ENCODE measurements at regions not wholly inside any gene's neighbourhood (a gene's known extent, or its start where the extent isn't known, plus 50 kb on each side); places are given as distances from the start of the nearest gene placed in this dataset.

DNA sequence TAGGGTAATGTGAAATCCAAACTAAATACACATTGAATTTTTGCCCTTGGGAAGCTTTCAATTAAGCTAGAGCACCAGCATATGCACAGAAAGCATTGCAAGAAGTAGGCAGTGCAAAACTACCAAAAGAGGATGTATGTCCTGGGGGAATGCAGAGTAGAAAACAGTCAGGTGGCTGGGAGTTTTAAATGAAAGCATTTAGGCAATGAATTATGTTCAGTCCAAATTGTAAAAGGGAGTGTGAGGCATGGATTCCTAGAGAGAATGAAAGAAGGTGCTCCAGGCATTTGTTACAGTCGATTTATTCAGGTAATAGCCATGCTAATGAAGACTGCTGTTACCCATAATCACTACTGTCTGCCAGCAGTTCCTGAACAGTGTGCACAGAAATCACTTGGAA lies 604.1 kb upstream of the POU3F2 start:
- H3K4me1 ChIP-seq (ENCODE audit: control insufficient read depth, insufficient read depth, low read length), result no peaks in the 10 kb centered on the region
- WGBS (ENCODE audit: insufficient coverage), result no CpG with 5 or more reads among the region's 1 CpG
- no peak for DNase-seq
- H3K4me3 ChIP-seq (ENCODE audit: low read length), result no peak overlapping the region
- no peaks in the 10 kb centered on the region for H3K27me3 ChIP-seq (ENCODE audit: control insufficient read depth, insufficient read depth, low read length)
- no peaks in the 10 kb centered on the region for H3K36me3 ChIP-seq (ENCODE audit: control insufficient read depth, insufficient read depth, low read length)
- H3K27ac ChIP-seq (ENCODE audit: low read length), result no peak overlapping the region
- H3K9me3 ChIP-seq (replicated peaks; ENCODE audit: control insufficient read depth, low read depth, low read length), result peaks cover 5% of the 10 kb centered on the region

DNA sequence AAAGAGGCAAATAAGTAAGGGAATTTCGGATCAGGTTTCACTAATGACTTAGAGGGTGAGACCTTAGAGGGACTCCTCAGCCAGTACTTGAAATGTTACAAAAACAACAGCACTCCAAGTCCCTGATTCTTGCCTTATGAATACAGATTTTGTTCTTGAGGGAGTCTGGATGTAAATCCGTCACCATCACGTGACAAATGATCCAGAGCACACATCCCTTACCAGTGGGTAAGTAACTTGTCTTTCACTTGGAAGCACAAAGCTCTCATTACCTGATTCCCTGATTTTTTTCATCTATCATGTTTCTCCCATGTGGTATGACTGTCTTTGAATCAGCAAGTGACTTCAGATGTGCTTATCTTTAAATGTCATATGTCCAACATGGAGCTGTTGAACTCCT lies 595.3 kb upstream of the POU3F2 start:
- Histone ChIP-seq H3K27me3 (ENCODE audit: control insufficient read depth, insufficient read depth, low read length) (no peaks in the 10 kb centered on the region), H3K36me3 (ENCODE audit: control insufficient read depth, insufficient read depth, low read length) (no peaks in the 10 kb centered on the region), H3K27ac (ENCODE audit: low read length) (no peak overlapping the region), H3K4me3 (ENCODE audit: low read length) (no peak overlapping the region), H3K4me1 (ENCODE audit: control insufficient read depth, insufficient read depth, low read length) (no peaks in the 10 kb centered on the region), H3K9me3 (replicated peaks; ENCODE audit: control insufficient read depth, low read depth, low read length) (no peaks in the 10 kb centered on the region)
- no CpG with 5 or more reads among the region's 3 CpGs for WGBS (ENCODE audit: insufficient coverage)
- no peak for DNase-seq

DNA sequence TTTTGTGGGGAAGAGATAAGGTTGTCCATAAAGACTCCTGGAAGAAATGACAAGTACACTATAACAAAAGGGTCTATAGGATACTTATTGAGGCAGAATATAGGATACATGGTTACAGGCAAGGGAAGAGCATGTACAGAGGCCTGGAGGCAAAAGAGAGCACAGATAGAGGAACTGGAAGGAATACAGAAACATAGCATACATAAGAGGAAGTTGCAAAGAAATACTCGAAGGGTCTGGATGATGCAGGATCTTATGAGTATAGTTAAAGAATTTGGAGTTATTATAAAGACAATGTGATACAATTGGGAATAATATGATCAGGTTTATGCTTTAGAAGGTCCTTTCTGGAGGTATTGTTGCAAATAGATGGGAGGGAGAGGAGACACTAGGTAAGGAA lies 592.7 kb upstream of the POU3F2 start:
- Histone ChIP-seq H3K9me3 (replicated peaks; ENCODE audit: control insufficient read depth, low read depth, low read length) (no peaks in the 10 kb centered on the region), H3K27ac (ENCODE audit: low read length) (no peak overlapping the region), H3K4me1 (ENCODE audit: control insufficient read depth, insufficient read depth, low read length) (no peaks in the 10 kb centered on the region), H3K36me3 (ENCODE audit: control insufficient read depth, insufficient read depth, low read length) (no peaks in the 10 kb centered on the region), H3K4me3 (ENCODE audit: low read length) (no peak overlapping the region), H3K27me3 (ENCODE audit: control insufficient read depth, insufficient read depth, low read length) (no peaks in the 10 kb centered on the region)
- no peak for DNase-seq
- 100% methylated on average over 1 of the region's 1 CpG for WGBS (ENCODE audit: insufficient coverage)

DNA sequence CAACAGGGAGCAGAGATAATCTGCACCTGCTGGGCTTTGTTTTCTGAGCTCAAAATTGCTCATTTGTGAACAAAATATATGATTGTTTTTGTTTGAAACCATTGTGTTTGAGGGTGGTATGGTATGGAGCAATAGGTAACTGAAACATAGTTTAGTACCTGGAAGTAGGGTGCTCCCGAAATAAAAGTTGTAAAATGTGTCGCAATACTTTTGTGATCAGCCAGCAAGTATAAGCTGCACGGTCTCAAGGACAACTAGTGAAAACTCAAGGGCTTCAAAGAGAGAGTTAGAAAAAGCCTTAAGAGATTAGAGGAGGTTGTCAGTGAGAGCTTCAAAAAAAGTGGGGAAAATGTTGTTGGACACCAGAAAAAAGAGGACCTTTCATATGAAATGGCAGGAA lies 579.8 kb upstream of the POU3F2 start:
- 82% methylated on average over 3 of the region's 3 CpGs for WGBS (ENCODE audit: insufficient coverage)
- H3K27me3 ChIP-seq (ENCODE audit: control insufficient read depth, insufficient read depth, low read length), result no peaks in the 10 kb centered on the region
- H3K4me3 ChIP-seq (ENCODE audit: low read length), result no peak overlapping the region
- DNase-seq, result no peak
- H3K4me1 ChIP-seq (ENCODE audit: control insufficient read depth, insufficient read depth, low read length), result no peaks in the 10 kb centered on the region
- H3K36me3 ChIP-seq (ENCODE audit: control insufficient read depth, insufficient read depth, low read length), result no peaks in the 10 kb centered on the region
- no peak overlapping the region for H3K27ac ChIP-seq (ENCODE audit: low read length)
- H3K9me3 ChIP-seq (replicated peaks; ENCODE audit: control insufficient read depth, low read depth, low read length), result no peaks in the 10 kb centered on the region

DNA sequence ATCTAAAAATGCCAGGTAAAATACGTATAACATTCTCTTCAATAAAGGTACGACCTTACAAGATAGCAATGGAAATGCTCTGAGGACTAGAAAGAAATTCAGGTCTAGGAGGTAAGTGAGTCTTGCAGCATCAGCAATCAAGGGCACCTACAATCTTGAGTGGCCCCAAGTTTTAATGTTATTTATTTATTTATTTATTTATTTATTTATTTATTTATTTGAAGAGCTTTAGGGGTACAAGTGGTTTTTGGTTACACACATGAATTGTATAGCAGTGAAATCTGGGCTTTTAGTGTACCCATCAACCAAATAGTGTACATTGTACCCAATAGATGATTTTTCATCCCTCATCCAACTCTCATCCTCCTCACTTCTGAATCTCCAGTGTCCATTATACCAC lies 574.0 kb upstream of the POU3F2 start:
- Histone ChIP-seq H3K27ac (ENCODE audit: low read length) (no peak overlapping the region), H3K9me3 (replicated peaks; ENCODE audit: control insufficient read depth, low read depth, low read length) (no peaks in the 10 kb centered on the region), H3K27me3 (ENCODE audit: control insufficient read depth, insufficient read depth, low read length) (no peaks in the 10 kb centered on the region), H3K4me1 (ENCODE audit: control insufficient read depth, insufficient read depth, low read length) (no peaks in the 10 kb centered on the region), H3K36me3 (ENCODE audit: control insufficient read depth, insufficient read depth, low read length) (no peaks in the 10 kb centered on the region), H3K4me3 (ENCODE audit: low read length) (no peak overlapping the region)
- WGBS (ENCODE audit: insufficient coverage), result no CpG with 5 or more reads among the region's 2 CpGs
- DNase-seq, result no peak

DNA sequence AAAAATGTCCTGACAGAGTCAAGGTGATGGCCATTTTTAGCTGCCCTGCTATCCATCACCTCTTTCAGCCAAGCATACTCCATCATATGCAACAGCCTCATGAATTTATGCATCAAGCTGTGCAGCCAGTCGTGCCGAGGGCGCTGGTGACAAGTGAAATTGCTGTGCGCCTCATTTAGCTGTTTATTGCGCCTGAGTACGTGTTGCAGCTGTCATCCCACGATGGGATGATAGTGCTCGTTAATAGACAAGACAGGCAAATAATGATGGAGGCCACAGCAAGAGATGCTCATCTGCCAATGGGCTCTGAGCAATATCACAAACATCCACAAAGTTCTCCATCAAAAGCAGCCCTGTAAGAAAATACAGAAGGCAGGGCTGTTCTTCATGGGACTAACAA lies 562.3 kb upstream of the POU3F2 start:
- no peak for DNase-seq
- Histone ChIP-seq H3K9me3 (replicated peaks; ENCODE audit: control insufficient read depth, low read depth, low read length) (no peaks in the 10 kb centered on the region), H3K4me3 (ENCODE audit: low read length) (no peak overlapping the region), H3K4me1 (ENCODE audit: control insufficient read depth, insufficient read depth, low read length) (no peaks in the 10 kb centered on the region), H3K36me3 (ENCODE audit: control insufficient read depth, insufficient read depth, low read length) (no peaks in the 10 kb centered on the region), H3K27me3 (ENCODE audit: control insufficient read depth, insufficient read depth, low read length) (no peaks in the 10 kb centered on the region), H3K27ac (ENCODE audit: low read length) (no peak overlapping the region)
- 63% methylated on average over 5 of the region's 8 CpGs for WGBS (ENCODE audit: insufficient coverage)

DNA sequence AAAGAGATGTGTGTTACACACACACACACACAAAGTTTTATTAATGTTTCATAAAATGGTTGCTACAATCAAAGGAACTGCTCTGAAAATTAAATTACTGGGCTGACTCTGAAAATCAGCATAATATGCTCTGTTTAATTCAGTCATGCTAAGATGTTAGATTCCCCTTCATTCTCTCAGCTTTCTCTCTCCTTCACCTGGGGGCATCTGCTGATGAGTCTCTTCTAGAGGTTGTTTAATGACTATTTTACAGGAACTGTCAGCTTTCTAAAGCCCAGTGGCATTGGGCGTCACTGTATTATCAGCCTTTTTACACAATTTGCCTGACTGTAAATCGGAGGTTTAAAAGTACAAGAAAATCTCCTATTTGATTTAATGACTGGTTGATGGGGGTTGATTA lies 559.7 kb upstream of the POU3F2 start:
- no peak overlapping the region for H3K4me3 ChIP-seq (ENCODE audit: low read length)
- no peaks in the 10 kb centered on the region for H3K27me3 ChIP-seq (ENCODE audit: control insufficient read depth, insufficient read depth, low read length)
- H3K9me3 ChIP-seq (replicated peaks; ENCODE audit: control insufficient read depth, low read depth, low read length), result no peaks in the 10 kb centered on the region
- H3K27ac ChIP-seq (ENCODE audit: low read length), result no peak overlapping the region
- no CpG with 5 or more reads among the region's 2 CpGs for WGBS (ENCODE audit: insufficient coverage)
- no peaks in the 10 kb centered on the region for H3K4me1 ChIP-seq (ENCODE audit: control insufficient read depth, insufficient read depth, low read length)
- no peaks in the 10 kb centered on the region for H3K36me3 ChIP-seq (ENCODE audit: control insufficient read depth, insufficient read depth, low read length)
- no peak for DNase-seq

DNA sequence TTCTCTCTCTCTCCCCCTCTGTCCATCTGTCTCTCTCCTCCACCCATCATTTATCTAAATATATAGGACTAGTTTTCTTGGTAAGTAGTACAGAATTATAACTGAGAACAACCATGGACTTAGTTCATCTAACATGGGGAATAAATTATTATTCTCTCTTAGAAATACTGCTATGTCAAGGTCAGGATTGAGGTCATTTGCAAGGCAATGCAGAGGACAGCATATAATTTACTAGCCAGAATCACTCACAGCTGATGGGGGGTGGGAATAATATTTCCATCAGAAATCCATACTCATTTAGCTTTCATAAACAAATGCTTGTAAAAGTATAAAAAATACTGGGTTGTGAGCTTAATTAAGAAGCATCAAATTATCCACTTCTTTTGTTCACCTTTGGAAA lies 553.9 kb upstream of the POU3F2 start:
- H3K27ac ChIP-seq (ENCODE audit: low read length), result no peak overlapping the region
- no peak overlapping the region for H3K4me3 ChIP-seq (ENCODE audit: low read length)
- no peaks in the 10 kb centered on the region for H3K4me1 ChIP-seq (ENCODE audit: control insufficient read depth, insufficient read depth, low read length)
- no peak for DNase-seq
- H3K9me3 ChIP-seq (replicated peaks; ENCODE audit: control insufficient read depth, low read depth, low read length), result no peaks in the 10 kb centered on the region
- H3K27me3 ChIP-seq (ENCODE audit: control insufficient read depth, insufficient read depth, low read length), result no peaks in the 10 kb centered on the region
- no peaks in the 10 kb centered on the region for H3K36me3 ChIP-seq (ENCODE audit: control insufficient read depth, insufficient read depth, low read length)

DNA sequence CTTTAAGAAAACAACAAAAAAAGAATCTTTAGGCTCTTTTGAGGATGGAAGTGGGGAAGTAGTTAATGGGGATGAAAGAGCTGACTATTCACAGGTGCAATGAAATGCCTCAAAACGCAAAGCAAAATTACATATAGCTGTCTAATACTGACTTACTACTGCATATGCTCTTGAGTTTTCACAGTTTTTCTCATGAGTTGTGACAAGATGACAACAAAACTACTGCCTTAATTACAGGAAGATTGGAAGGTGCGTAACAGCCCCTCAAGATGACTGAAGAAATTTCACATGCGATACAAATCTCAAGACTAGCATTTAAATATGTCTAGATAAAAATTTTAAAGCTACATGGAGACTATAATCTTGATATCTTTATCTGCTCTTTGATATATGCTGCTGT lies 547.8 kb upstream of the POU3F2 start:
- no peak overlapping the region for H3K27ac ChIP-seq (ENCODE audit: low read length)
- H3K4me1 ChIP-seq (ENCODE audit: control insufficient read depth, insufficient read depth, low read length), result no peaks in the 10 kb centered on the region
- no peaks in the 10 kb centered on the region for H3K36me3 ChIP-seq (ENCODE audit: control insufficient read depth, insufficient read depth, low read length)
- WGBS (ENCODE audit: insufficient coverage), result 80% methylated on average over 1 of the region's 3 CpGs
- no peak overlapping the region for H3K4me3 ChIP-seq (ENCODE audit: low read length)
- H3K9me3 ChIP-seq (replicated peaks; ENCODE audit: control insufficient read depth, low read depth, low read length), result no peaks in the 10 kb centered on the region
- DNase-seq, result no peak
- H3K27me3 ChIP-seq (ENCODE audit: control insufficient read depth, insufficient read depth, low read length), result no peaks in the 10 kb centered on the region

DNA sequence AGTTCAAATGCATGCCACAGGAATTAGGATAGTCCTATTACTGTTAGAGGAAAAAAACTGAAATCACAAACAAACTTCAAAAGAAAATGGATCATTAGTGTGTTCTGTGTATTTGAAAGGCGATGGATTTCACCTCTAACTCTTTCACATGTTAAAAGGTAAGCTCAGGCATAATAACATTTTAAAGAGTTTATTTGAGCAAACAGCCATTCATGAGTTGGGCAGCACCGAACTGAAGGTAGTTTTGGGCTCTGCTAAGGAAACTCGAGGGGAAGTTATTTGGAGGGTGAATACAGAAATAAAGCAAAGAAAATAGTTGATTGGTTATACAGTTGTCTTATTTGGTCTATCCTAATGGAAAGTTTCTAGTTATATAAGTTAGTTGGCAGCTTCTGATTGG lies 546.5 kb upstream of the POU3F2 start:
- Histone ChIP-seq H3K27me3 (ENCODE audit: control insufficient read depth, insufficient read depth, low read length) (no peaks in the 10 kb centered on the region), H3K4me1 (ENCODE audit: control insufficient read depth, insufficient read depth, low read length) (no peaks in the 10 kb centered on the region), H3K27ac (ENCODE audit: low read length) (no peak overlapping the region), H3K4me3 (ENCODE audit: low read length) (no peak overlapping the region), H3K36me3 (ENCODE audit: control insufficient read depth, insufficient read depth, low read length) (no peaks in the 10 kb centered on the region), H3K9me3 (replicated peaks; ENCODE audit: control insufficient read depth, low read depth, low read length) (no peaks in the 10 kb centered on the region)
- no peak for DNase-seq
- 71% methylated on average over 2 of the region's 3 CpGs for WGBS (ENCODE audit: insufficient coverage)

DNA sequence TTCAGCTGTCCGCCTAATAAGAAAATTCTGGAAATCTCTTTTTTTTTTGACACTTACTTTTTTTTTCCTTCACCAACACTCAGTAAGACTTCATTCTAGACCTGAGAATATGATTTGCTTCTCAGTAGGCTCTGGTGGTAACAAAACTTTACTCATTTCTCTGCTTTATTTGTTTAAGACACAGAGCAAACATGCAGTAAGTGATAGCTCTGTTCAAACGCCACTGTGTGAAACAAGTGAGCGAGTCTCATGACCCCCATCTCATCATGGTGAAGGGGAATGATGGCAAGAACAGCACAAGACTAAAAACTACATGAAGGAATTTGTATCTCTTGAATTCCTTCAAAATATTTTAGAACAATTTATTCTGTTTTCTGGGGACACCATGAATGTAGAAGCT lies 541.6 kb upstream of the POU3F2 start:
- DNase-seq, result no peak
- WGBS (ENCODE audit: insufficient coverage), result no CpG with 5 or more reads among the region's 3 CpGs
- Histone ChIP-seq H3K36me3 (ENCODE audit: control insufficient read depth, insufficient read depth, low read length) (no peaks in the 10 kb centered on the region), H3K4me1 (ENCODE audit: control insufficient read depth, insufficient read depth, low read length) (no peaks in the 10 kb centered on the region), H3K27me3 (ENCODE audit: control insufficient read depth, insufficient read depth, low read length) (no peaks in the 10 kb centered on the region), H3K4me3 (ENCODE audit: low read length) (no peak overlapping the region), H3K9me3 (replicated peaks; ENCODE audit: control insufficient read depth, low read depth, low read length) (no peaks in the 10 kb centered on the region), H3K27ac (ENCODE audit: low read length) (no peak overlapping the region)

Measured in muscle of leg (tissue), 3 donors.